Endothelial cell of umbilical vein (primary cell): ENCODE measurements at regions not wholly inside any gene's neighbourhood (a gene's known extent, or its start where the extent isn't known, plus 50 kb on each side); places are given as distances from the start of the nearest gene placed in this dataset.

ENCODE experiments used
- BruUV-seq: library from RNA; stranded (reverse); fragments of 400-500 nt; replicated peaks from 2 replicates; lab custom pipeline; 2021; lab: Mats Ljungman, UMichigan
- CTCF ChIA-PET: fragments of 300-600, 350-600 bp; sonication (Branson Sonifier 250); formaldehyde crosslinking; loops from one replicate; lab custom pipeline; 2021; ENCODE audit warnings: antibody characterized with exemption, inconsistent platforms; lab: Charles Lee
- POLR2A ChIA-PET: fragments of 300-600, 350-600 bp; sonication (Branson Sonifier 250); formaldehyde crosslinking; loops from one replicate; lab custom pipeline; 2021; ENCODE audit warnings: antibody characterized with exemption, inconsistent platforms; lab: Charles Lee
- DNase-seq: peaks from one replicate; pipeline ENCODE4 v3.0.0-alpha.2; 2011; ENCODE audit warnings: low read depth, low spot score
- FAIRE-seq: peaks from 2 replicates; lab custom pipeline; 2011; peaks lifted over from hg19 to GRCh38; lab: Jason Lieb, UNC
- H2AFZ ChIP-seq: 2 replicates; pipeline ENCODE4 v1.6.0; 2012; ENCODE audit warnings: low read depth, low read length, control low read depth, inconsistent platforms
- H3K27ac ChIP-seq: 2 replicates; pipeline ENCODE4 v1.5.1; 2011; ENCODE audit warnings: low read depth, mild to moderate bottlenecking, control low read depth, low read length, moderate library complexity; ENCODE audit not compliant: insufficient read depth
- H3K27me3 ChIP-seq, 2 experiments: 2 replicates each; pipeline versions ENCODE4 v1.6.0 to v1.6.1; 2011; ENCODE audit warnings: low read length in 2 of 2, mixed read lengths in 1 of 2; ENCODE audit not compliant: control insufficient read depth in 2 of 2, insufficient read depth in 2 of 2
- H3K36me3 ChIP-seq, 2 experiments: 2 replicates in 1 of 2; 3 replicates in 1 of 2; pipeline ENCODE4 v1.5.1; 2011; ENCODE audit warnings: low read length in 2 of 2, mild to moderate bottlenecking in 1 of 2, moderate library complexity in 1 of 2; ENCODE audit not compliant: control insufficient read depth in 2 of 2, insufficient read depth in 2 of 2; ENCODE audit errors: extremely low read depth in 1 of 2
- H3K4me1 ChIP-seq: 3 replicates; pipeline ENCODE4 v1.5.1; 2011; ENCODE audit warnings: mild to moderate bottlenecking, low read length; ENCODE audit not compliant: control insufficient read depth, insufficient read depth; ENCODE audit errors: extremely low read depth
- H3K4me2 ChIP-seq: 2 replicates; pipeline ENCODE4 v1.6.1; 2011; ENCODE audit warnings: low read length, control low read depth, mixed read lengths; ENCODE audit not compliant: insufficient read depth
- H3K4me3 ChIP-seq, 3 experiments: fragments of 200-600 bp in 1 of 3; sonication (generic), shearing (Covaris generic) in 1 of 3; replicated peaks in 1 of 3; 2 replicates each; pipeline ENCODE4 v1.5.1; 2011 to 2016; ENCODE audit warnings: control low read depth in 3 of 3, low read length in 3 of 3, mild to moderate bottlenecking in 2 of 3, inconsistent platforms in 1 of 3, low read depth in 1 of 3, moderate library complexity in 1 of 3; ENCODE audit not compliant: insufficient read depth in 1 of 3
- H3K79me2 ChIP-seq: 2 replicates; pipeline ENCODE4 v1.6.0; 2012; ENCODE audit warnings: low read length, inconsistent platforms; ENCODE audit not compliant: control insufficient read depth, insufficient read depth
- H3K9ac ChIP-seq: replicated peaks from 2 replicates; pipeline ENCODE3; 2011; ENCODE audit warnings: low read length, control low read depth; ENCODE audit not compliant: insufficient read depth; ENCODE audit errors: extremely low read depth
- H3K9me1 ChIP-seq: replicated peaks from 3 replicates; pipeline ENCODE4 v1.6.0; 2011; ENCODE audit warnings: mild to moderate bottlenecking, low read length; ENCODE audit not compliant: control insufficient read depth, insufficient read depth; ENCODE audit errors: extremely low read depth
- H3K9me3 ChIP-seq: replicated peaks from 2 replicates; pipeline ENCODE4 v1.5.1; 2012; ENCODE audit warnings: low read length, inconsistent platforms; ENCODE audit not compliant: control insufficient read depth, insufficient read depth
- H4K20me1 ChIP-seq: replicated peaks from 2 replicates; pipeline ENCODE3; 2011; ENCODE audit warnings: mild to moderate bottlenecking, low read length; ENCODE audit not compliant: control insufficient read depth, insufficient read depth; ENCODE audit errors: extremely low read depth
- EZH2 ChIP-seq: IDR thresholded peaks from 2 replicates; pipeline ENCODE4 v1.6.1; 2012; ENCODE audit warnings: borderline replicate concordance, low read depth, mild to moderate bottlenecking, moderate library complexity, low read length, inconsistent platforms; ENCODE audit not compliant: severe bottlenecking
- FOS ChIP-seq: IDR thresholded peaks from 2 replicates; pipeline ENCODE4 v1.6.1; 2011; ENCODE audit warnings: mild to moderate bottlenecking, low read length, moderate library complexity, borderline replicate concordance; ENCODE audit not compliant: insufficient read depth
- GATA2 ChIP-seq: IDR thresholded peaks from 2 replicates; pipeline ENCODE4 v1.7.0; 2011; ENCODE audit warnings: low read depth, mild to moderate bottlenecking, moderate library complexity, mixed read lengths, low read length; ENCODE audit not compliant: insufficient read length, insufficient read depth
- JUN ChIP-seq: IDR thresholded peaks from 2 replicates; pipeline ENCODE4 v1.6.1; 2011; ENCODE audit warnings: borderline replicate concordance, low read depth; ENCODE audit not compliant: insufficient read length, insufficient read depth
- MYC ChIP-seq: IDR thresholded peaks from one replicate; pipeline ENCODE4 v1.6.1; 2011; ENCODE audit warnings: mild to moderate bottlenecking, low read depth, low read length
- POLR2A ChIP-seq: IDR thresholded peaks from 2 replicates; pipeline ENCODE4 v1.6.1; 2012; ENCODE audit warnings: low read depth, mild to moderate bottlenecking, control low read depth, low read length
- POLR2AphosphoS5 ChIP-seq: IDR thresholded peaks from 2 replicates; pipeline ENCODE4 v1.6.1; 2012; ENCODE audit warnings: low read depth, mild to moderate bottlenecking, control low read depth, low read length, moderate library complexity; ENCODE audit not compliant: insufficient read depth
- dilution Hi-C: fragments of 300-500 bp; cut with MboI; formaldehyde crosslinking; loops from one replicate; pipeline ENCODE4 v1.15.0; 2019; ENCODE audit warnings: low sequenced_read_pairs; ENCODE audit not compliant: extremely low pct_ligation_motif_present
- intact Hi-C: fragments of 100-400 bp; cut with micrococcal nuclease; formaldehyde crosslinking; loops from one replicate; pipeline ENCODE4 v1.10.0; 2022
- TF ChIP-seq, protein P1 (sequence below), 2 donors: IDR thresholded peaks; 1 replicate in 1 of 2; 2 replicates in 1 of 2; pipeline ENCODE4 v1.5.1; 2011; ENCODE audit warnings: low read length in 2 of 2, mild to moderate bottlenecking in 2 of 2, moderate library complexity in 2 of 2, control low read depth in 1 of 2, inconsistent platforms in 1 of 2, low read depth in 1 of 2; ENCODE audit not compliant: insufficient read depth in 1 of 2; ENCODE audit errors: extremely low read depth in 1 of 2
- TF ChIP-seq, protein P2 (sequence below): IDR thresholded peaks from 2 replicates; pipeline ENCODE4 v1.6.1; 2011; ENCODE audit not compliant: insufficient read depth, insufficient read length

DNA sequence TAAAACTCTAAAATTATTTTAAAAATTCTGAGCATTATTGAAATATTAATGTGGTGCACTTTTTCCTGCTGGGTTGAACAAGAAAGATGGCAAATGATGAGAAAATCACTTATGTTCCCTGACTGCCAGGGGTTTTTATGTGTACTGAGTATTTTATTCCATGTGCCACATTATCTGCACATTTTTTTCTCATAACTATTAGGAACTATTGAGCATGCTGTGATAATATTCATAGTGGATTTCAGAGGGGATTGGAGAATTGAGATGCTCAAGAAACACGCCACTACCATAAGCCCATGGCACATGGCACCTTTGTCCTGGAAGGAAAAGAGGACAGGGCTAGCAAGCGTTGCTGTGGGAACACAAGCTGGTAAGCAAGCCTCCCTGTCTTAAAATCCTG lies 478.5 kb upstream of the GYPC start:
- peaks cover 7% of the 10 kb centered on the region for H3K9me3 ChIP-seq
- H3K79me2 ChIP-seq: no peaks in the 10 kb centered on the region
- H3K4me1 ChIP-seq: no peaks in the 10 kb centered on the region
- no peak overlapping the region for H2AFZ ChIP-seq
- H3K4me3 ChIP-seq: no peak overlapping the region
- ChIA-PET POLR2A (no interaction called here), CTCF (no interaction called here)
- no peak overlapping the region for H3K27ac ChIP-seq
- dilution Hi-C loops: no loop called here
- H3K36me3 ChIP-seq: no peaks in the 10 kb centered on the region
- TF ChIP-seq MYC (no peak), POLR2A (no peak), JUN (no peak), POLR2AphosphoS5 (no peak), GATA2 (no peak), EZH2 (no peak), FOS (no peak)
- TF ChIP-seq, protein P1, sequence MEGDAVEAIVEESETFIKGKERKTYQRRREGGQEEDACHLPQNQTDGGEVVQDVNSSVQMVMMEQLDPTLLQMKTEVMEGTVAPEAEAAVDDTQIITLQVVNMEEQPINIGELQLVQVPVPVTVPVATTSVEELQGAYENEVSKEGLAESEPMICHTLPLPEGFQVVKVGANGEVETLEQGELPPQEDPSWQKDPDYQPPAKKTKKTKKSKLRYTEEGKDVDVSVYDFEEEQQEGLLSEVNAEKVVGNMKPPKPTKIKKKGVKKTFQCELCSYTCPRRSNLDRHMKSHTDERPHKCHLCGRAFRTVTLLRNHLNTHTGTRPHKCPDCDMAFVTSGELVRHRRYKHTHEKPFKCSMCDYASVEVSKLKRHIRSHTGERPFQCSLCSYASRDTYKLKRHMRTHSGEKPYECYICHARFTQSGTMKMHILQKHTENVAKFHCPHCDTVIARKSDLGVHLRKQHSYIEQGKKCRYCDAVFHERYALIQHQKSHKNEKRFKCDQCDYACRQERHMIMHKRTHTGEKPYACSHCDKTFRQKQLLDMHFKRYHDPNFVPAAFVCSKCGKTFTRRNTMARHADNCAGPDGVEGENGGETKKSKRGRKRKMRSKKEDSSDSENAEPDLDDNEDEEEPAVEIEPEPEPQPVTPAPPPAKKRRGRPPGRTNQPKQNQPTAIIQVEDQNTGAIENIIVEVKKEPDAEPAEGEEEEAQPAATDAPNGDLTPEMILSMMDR (IDR thresholded peaks at IDR 0.05; ENCODE audit: extremely low read depth in 1 of 2, insufficient read depth in 1 of 2, low read depth in 1 of 2, low read length in 2 of 2): no peak
- TF ChIP-seq, protein P2, sequence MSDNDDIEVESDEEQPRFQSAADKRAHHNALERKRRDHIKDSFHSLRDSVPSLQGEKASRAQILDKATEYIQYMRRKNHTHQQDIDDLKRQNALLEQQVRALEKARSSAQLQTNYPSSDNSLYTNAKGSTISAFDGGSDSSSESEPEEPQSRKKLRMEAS: no peak
- no peak overlapping the region for H3K4me2 ChIP-seq
- intact Hi-C loops: no loop called here
- no peaks in the 10 kb centered on the region for H3K9me1 ChIP-seq
- no peaks in the 10 kb centered on the region for H4K20me1 ChIP-seq
- no TSS peak for BruUV-seq
- no peak overlapping the region for H3K9ac ChIP-seq
- FAIRE-seq (no peak), DNase-seq (no peak)
- no peaks in the 10 kb centered on the region for H3K27me3 ChIP-seq
